ENCODE measurements at regions not wholly inside any gene's neighbourhood (a gene's known extent, or its start where the extent isn't known, plus 50 kb on each side); places are given as distances from the start of the nearest gene placed in this dataset.

- H3K27me3 Mint-ChIP-seq (ENCODE audit: low read depth): peaks cover 13% of the 10 kb centered on the region
- peaks cover 10% of the 10 kb centered on the region for H3K4me1 Mint-ChIP-seq
- peaks cover 26% of the 10 kb centered on the region for H3K9me3 Mint-ChIP-seq
- H3K27ac Mint-ChIP-seq: no peak overlapping the region
- peak; percentile 42 for TF ChIP-seq CTCF (IDR thresholded peaks at IDR 0.05; ENCODE audit: unreplicated experiment)
- no peak overlapping the region for H3K4me3 Mint-ChIP-seq
- no peak for DNase-seq (ENCODE audit: low spot score in 2 of 2, unreplicated experiment in 2 of 2)
- peaks cover 19% of the 10 kb centered on the region for H3K36me3 Mint-ChIP-seq
These were observed 184.1 kb downstream of the MARCHF11 start for GRCh38 chr5:15995341-15996052.

- Mint-ChIP-seq H3K4me1 (peaks cover 10% of the 10 kb centered on the region), H3K9me3 (peaks cover 41% of the 10 kb centered on the region), H3K36me3 (peaks cover 21% of the 10 kb centered on the region), H3K4me3 (no peak overlapping the region), H3K27ac (no peak overlapping the region), H3K27me3 (ENCODE audit: low read depth) (peaks cover 3% of the 10 kb centered on the region)
- no peak for DNase-seq (ENCODE audit: low spot score in 2 of 2, unreplicated experiment in 2 of 2)
- no peak for TF ChIP-seq CTCF (IDR thresholded peaks at IDR 0.05; ENCODE audit: unreplicated experiment)
These were observed 185.7 kb downstream of the MARCHF11 start for GRCh38 chr5:15993919-15994318.

- H3K27me3 Mint-ChIP-seq (ENCODE audit: low read depth): peaks cover 3% of the 10 kb centered on the region
- H3K4me1 Mint-ChIP-seq: peaks cover 10% of the 10 kb centered on the region
- no peak for TF ChIP-seq CTCF (IDR thresholded peaks at IDR 0.05; ENCODE audit: unreplicated experiment)
- peaks cover 21% of the 10 kb centered on the region for H3K36me3 Mint-ChIP-seq
- H3K27ac Mint-ChIP-seq: no peak overlapping the region
- no peak for DNase-seq (ENCODE audit: low spot score in 2 of 2, unreplicated experiment in 2 of 2)
- H3K4me3 Mint-ChIP-seq: no peak overlapping the region
- H3K9me3 Mint-ChIP-seq: peaks cover 45% of the 10 kb centered on the region
These were observed 186.3 kb downstream of the MARCHF11 start for GRCh38 chr5:15993334-15993733.

- peaks cover 21% of the 10 kb centered on the region for H3K36me3 Mint-ChIP-seq
- H3K27ac Mint-ChIP-seq: no peak overlapping the region
- no peak for TF ChIP-seq CTCF (IDR thresholded peaks at IDR 0.05; ENCODE audit: unreplicated experiment)
- peaks cover 10% of the 10 kb centered on the region for H3K4me1 Mint-ChIP-seq
- no peaks in the 10 kb centered on the region for H3K27me3 Mint-ChIP-seq (ENCODE audit: low read depth)
- H3K9me3 Mint-ChIP-seq: peaks cover 45% of the 10 kb centered on the region
- no peak for DNase-seq (ENCODE audit: low spot score in 2 of 2, unreplicated experiment in 2 of 2)
- H3K4me3 Mint-ChIP-seq: no peak overlapping the region
These were observed 186.7 kb downstream of the MARCHF11 start for GRCh38 chr5:15992918-15993317.

GRCh38 chr5:15991586-15991985, 188.0 kb downstream of the MARCHF11 start:
- no peak overlapping the region for H3K4me3 Mint-ChIP-seq
- H3K27ac Mint-ChIP-seq: no peak overlapping the region
- peaks cover 49% of the 10 kb centered on the region for H3K9me3 Mint-ChIP-seq
- peaks cover 22% of the 10 kb centered on the region for H3K36me3 Mint-ChIP-seq
- no peak for TF ChIP-seq CTCF (IDR thresholded peaks at IDR 0.05; ENCODE audit: unreplicated experiment)
- H3K27me3 Mint-ChIP-seq (ENCODE audit: low read depth): no peaks in the 10 kb centered on the region
- DNase-seq (ENCODE audit: low spot score in 2 of 2, unreplicated experiment in 2 of 2): no peak
- H3K4me1 Mint-ChIP-seq: peaks cover 10% of the 10 kb centered on the region
